Neutrophil (primary cell): ENCODE measurements at regions not wholly inside any gene's neighbourhood (a gene's known extent, or its start where the extent isn't known, plus 50 kb on each side); places are given as distances from the start of the nearest gene placed in this dataset.

Experiments
- H3K27ac ChIP-seq: fragments of 200-600 bp; sonication (generic); 2 replicates; pipeline ENCODE4 v1.5.1; 2016; ENCODE audit warnings: mild to moderate bottlenecking, moderate library complexity
- H3K27me3 ChIP-seq: fragments of 200-600 bp; sonication (generic); 2 replicates; pipeline ENCODE4 v1.6.0; 2016; ENCODE audit warnings: mild to moderate bottlenecking
- H3K36me3 ChIP-seq: fragments of 200-600 bp; sonication (generic); 2 replicates; pipeline ENCODE4 v1.5.1; 2017
- H3K4me1 ChIP-seq, 2 experiments: fragments of 200-600 bp in 1 of 2; sonication (generic) in 1 of 2; 1 replicate in 1 of 2; 2 replicates in 1 of 2; pipeline versions ENCODE4 v1.5.1 to v1.6.1; 2013 to 2016; ENCODE audit warnings: low read depth in 1 of 2, low read length in 1 of 2, mild to moderate bottlenecking in 1 of 2, moderate library complexity in 1 of 2; ENCODE audit not compliant: control insufficient read depth in 1 of 2, insufficient read depth in 1 of 2
- H3K4me3 ChIP-seq, 2 experiments: fragments of 200-600 bp in 1 of 2; sonication (generic) in 1 of 2; 1 replicate in 1 of 2; 2 replicates in 1 of 2; pipeline ENCODE4 v1.5.1; 2013 to 2016; ENCODE audit warnings: low read depth in 1 of 2, low read length in 1 of 2, mild to moderate bottlenecking in 1 of 2, moderate library complexity in 1 of 2
- H3K9me3 ChIP-seq: fragments of 200-600 bp; sonication (generic); 2 replicates; pipeline ENCODE4 v1.5.1; 2016
- CTCF ChIP-seq: fragments of 200-600 bp; sonication (generic); IDR thresholded peaks from 2 replicates; pipeline ENCODE4 v1.5.1; 2016; ENCODE audit warnings: antibody characterized with exemption

- H3K36me3 ChIP-seq: no peaks in the 10 kb centered on the region
- H3K4me3 ChIP-seq: no peak overlapping the region
- no peaks in the 10 kb centered on the region for H3K4me1 ChIP-seq
- H3K27me3 ChIP-seq: no peaks in the 10 kb centered on the region
- no peak for TF ChIP-seq CTCF
- no peaks in the 10 kb centered on the region for H3K9me3 ChIP-seq
- no peak overlapping the region for H3K27ac ChIP-seq
Observed at GRCh38 chr4:74549936-74550335, 105.0 kb downstream of the AREG start.

- no peak for TF ChIP-seq CTCF
- no peaks in the 10 kb centered on the region for H3K36me3 ChIP-seq
- H3K4me3 ChIP-seq: no peak overlapping the region
- no peaks in the 10 kb centered on the region for H3K9me3 ChIP-seq
- no peaks in the 10 kb centered on the region for H3K27me3 ChIP-seq
- H3K27ac ChIP-seq: no peak overlapping the region
- H3K4me1 ChIP-seq: no peaks in the 10 kb centered on the region
Observed at GRCh38 chr4:74555231-74555630, 110.3 kb downstream of the AREG start.

GRCh38 chr4:74555843-74556242 is 110.9 kb downstream of the AREG start:
- no peak for TF ChIP-seq CTCF
- no peaks in the 10 kb centered on the region for H3K36me3 ChIP-seq
- H3K9me3 ChIP-seq: no peaks in the 10 kb centered on the region
- H3K27ac ChIP-seq: no peak overlapping the region
- no peaks in the 10 kb centered on the region for H3K27me3 ChIP-seq
- H3K4me1 ChIP-seq: no peaks in the 10 kb centered on the region
- no peak overlapping the region for H3K4me3 ChIP-seq

- Histone ChIP-seq H3K27ac (no peak overlapping the region), H3K27me3 (no peaks in the 10 kb centered on the region), H3K4me3 (no peak overlapping the region), H3K36me3 (no peaks in the 10 kb centered on the region), H3K4me1 (no peaks in the 10 kb centered on the region), H3K9me3 (no peaks in the 10 kb centered on the region)
- TF ChIP-seq CTCF: no peak
Observed at GRCh38 chr4:74559853-74560252, 114.9 kb downstream of the AREG start.

GRCh38 chr4:74567981-74568380 is 123.0 kb downstream of the AREG start:
- no peak overlapping the region for H3K4me3 ChIP-seq
- no peaks in the 10 kb centered on the region for H3K36me3 ChIP-seq
- H3K9me3 ChIP-seq: no peaks in the 10 kb centered on the region
- H3K4me1 ChIP-seq: no peaks in the 10 kb centered on the region
- H3K27ac ChIP-seq: no peak overlapping the region
- no peaks in the 10 kb centered on the region for H3K27me3 ChIP-seq
- TF ChIP-seq CTCF: no peak

GRCh38 chr4:74570095-74570494 is 125.2 kb downstream of the AREG start:
- Histone ChIP-seq H3K27me3 (no peaks in the 10 kb centered on the region), H3K27ac (no peak overlapping the region), H3K9me3 (no peaks in the 10 kb centered on the region), H3K4me3 (no peak overlapping the region), H3K4me1 (no peaks in the 10 kb centered on the region), H3K36me3 (no peaks in the 10 kb centered on the region)
- TF ChIP-seq CTCF: no peak
